HG02973 (cell line): ENCODE measurements at regions not wholly inside any gene's neighbourhood (a gene's known extent, or its start where the extent isn't known, plus 50 kb on each side); places are given as distances from the start of the nearest gene placed in this dataset.
"Not testable (repeated sequence)": the region's sequence is repeated elsewhere in the genome, so short reads cannot be mapped to it uniquely, and the experiment has no call there.

Experiments used
- ATAC-seq: cut with Tn5 transposase; IDR thresholded peaks from one replicate; pipeline ENCODE4 v1.9.1; 2021; ENCODE audit warnings: moderate library complexity; ENCODE audit not compliant: unreplicated experiment

DNA sequence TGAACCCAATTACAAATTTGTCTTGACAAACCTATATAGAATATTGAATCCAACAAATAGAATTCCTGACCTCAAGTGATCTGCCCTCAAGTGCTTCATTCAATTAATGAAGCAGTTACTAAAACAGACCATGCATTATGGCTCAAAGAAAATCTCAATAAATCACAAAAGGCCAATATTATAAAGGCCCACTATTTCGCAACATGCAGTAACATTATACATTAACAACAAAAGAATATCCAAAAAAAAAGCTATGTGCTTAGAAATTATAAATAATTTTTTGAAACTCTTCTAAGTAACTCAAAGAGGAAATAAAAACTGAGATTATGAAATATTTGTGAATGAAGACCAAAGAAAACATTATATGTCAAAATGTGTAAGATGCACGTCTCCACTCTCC is 177.7 kb downstream of the ZNF674 start:
- ATAC-seq: no peak

DNA sequence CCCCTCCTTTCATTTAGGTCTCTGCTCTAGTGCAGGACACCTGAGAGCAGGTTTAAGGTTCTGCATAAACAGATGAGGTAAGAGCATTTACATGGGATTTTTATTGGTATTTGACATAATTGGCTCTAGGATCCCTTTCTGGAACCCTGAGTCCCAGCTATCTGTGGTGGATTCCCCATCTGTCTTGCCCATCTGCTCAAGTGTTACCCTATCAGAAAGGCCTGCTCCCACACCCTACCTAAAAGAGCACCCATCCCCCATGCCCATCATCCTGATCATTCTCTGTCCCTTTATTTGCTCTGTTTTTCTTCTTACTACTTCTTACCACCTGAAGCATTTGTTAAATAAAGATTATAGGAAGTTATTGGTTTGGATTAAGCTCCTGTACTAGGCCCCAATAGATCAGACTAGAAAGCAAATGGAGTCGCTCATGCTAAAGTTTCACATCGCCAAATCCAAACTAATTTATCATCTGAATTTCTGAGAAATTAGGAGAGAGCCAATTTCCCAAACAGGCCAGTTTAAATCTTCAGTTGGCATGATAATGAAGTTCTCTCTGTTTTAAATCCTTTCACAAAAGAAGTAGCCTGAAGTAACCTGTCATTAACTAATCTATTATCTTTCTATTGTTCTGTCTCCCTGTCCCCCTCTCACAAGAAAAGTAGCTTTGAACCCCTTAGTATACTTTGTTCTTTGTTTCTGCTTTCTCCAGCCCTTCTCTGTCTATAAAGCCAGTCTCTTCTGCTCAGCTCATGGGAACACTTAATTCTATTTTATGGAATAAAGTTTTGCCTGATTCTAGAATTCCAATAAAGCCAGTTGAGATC is 178.6 kb downstream of the ZNF674 start:
- no peak for ATAC-seq

DNA sequence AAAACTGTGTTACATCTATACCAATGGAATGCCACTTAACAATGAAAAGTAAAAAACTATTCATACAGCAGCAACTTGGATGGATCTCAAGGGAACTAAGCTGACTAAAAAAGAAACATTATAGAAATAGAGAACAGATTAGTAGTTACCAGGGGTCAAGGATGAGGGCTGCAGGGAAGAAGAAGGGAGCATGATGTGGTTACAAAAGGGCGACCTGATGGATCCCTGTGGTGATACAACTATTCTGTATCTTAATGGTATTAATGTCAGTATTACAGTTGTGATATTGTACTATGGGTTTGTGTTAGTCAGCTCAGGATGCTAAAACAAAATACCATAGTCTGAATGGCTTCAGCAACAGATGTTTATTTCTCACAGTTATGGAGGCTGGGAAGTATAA is 190.7 kb downstream of the ZNF674 start:
- ATAC-seq: no peak

DNA sequence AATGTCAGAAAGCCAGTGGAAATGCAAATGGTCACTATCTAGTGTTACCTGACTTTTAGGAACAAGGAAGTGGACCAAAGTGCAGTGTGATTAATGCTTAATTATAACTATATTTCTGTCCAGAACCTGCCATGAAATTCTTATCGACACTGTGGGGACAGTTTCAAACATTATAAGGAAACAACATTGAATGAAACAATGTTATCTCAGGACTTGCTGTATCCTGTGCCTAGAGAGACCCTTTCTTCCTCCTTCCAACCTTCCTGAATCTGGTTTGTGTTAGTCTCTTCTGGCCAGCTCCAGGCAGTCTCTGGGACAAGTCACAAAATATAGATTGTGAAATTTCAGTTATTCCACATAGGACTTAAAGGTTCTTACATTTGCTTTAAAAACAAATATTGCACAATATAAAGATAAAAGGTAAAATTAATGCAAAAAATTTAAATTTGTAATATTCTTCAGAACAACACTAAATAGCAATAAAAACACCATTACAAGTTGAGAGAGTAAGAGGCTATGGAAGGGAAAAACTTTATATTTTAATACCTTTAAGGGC is 203.4 kb downstream of the ZNF674 start:
- no peak for ATAC-seq

DNA sequence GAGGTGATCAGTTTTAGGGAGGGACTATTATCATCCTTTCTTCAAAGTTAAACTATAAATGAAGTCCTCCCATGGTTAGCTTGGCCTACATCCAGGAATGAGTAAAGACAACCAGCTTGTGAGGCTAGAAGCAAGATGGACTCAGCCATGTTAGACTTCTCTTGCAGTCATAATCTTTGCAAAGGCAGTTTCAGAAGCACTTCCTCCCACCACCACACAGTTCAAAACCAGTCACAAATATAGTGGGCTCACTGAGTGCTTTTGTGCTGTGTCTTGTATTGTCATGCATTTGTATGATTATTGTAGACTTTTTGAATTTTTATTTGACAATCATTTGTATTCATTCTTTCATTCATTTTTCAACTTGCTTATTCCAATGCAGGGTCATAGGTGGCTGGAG is 204.5 kb downstream of the ZNF674 start:
- ATAC-seq: no peak

DNA sequence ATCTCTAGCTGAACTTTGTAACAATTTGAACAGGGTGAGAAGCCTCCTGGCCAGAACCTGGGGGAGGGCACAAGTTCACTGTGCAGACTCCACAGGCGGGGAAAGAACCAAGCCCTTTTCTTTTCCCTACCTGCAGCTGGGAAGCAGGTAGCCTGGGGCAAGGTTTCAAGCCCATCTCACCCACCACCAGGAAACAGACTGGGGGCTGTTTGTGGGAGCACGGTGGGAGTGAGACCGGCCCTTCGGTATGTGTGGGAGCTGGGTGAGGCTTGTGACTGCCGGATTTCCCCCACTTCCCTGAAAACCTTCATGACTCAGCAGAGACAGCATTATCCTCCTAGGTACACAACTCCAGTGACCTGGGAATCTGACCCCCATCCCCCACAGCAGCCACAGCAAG is 211.7 kb downstream of the ZNF674 start:
- no peak for ATAC-seq

DNA sequence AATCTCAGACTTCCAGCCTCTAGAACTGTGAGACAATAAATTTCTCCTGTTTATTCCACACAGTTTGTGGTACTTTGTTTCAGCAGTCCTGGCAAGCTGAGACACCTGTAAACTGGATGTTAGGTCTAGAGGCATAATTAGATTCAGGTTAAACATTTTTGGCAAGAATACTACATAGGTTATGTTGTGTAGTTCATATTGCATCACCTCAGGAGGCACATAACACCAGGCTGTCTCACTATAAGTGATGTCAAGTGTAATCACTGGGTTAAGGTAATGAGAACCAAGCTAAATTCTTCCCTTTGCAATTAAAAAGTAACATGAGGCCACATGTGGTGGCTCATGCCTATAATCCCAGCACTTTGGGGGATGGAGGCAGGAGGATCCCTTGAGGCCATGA is 214.2 kb downstream of the ZNF674 start:
- ATAC-seq: no peak

DNA sequence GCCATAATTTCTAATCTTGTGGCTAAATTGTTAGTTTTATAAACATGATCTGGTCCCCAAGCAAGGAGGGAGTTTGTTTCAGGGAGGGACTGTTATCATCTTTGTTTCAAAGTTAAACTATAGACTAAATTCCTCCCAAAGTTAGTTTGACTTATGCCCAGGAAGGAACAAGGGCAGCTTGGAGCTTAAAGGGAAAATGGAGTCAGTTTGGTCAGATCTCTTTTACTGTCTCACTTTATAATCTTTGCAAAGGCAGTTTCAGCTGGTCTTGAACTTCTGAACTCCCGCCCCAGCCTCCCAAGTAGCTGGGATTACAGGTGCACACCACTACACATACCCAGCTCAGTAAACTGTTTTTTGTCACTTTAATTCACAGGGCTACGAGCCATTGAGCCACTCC is 214.7 kb downstream of the ZNF674 start:
- no peak for ATAC-seq

DNA sequence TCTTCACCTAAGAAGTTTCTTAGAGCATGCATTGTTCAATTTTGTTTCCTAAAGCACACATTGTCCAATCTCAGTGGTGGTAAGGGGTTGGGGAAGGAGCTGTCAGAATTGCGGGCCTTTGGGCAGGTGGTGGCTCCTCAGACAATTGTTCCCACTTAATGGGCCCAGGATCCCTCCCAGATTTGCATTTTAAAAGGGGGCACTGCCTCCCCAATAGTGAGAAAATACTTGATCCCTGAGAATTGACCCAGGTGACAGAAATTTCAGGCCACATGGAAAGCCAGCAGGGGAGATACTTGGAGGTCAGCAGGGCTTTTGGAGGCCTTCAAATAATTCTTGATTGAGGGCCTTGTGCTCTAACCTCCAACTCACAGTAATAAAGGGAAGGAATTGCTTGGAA is 217.1 kb downstream of the ZNF674 start:
- no peak for ATAC-seq

DNA sequence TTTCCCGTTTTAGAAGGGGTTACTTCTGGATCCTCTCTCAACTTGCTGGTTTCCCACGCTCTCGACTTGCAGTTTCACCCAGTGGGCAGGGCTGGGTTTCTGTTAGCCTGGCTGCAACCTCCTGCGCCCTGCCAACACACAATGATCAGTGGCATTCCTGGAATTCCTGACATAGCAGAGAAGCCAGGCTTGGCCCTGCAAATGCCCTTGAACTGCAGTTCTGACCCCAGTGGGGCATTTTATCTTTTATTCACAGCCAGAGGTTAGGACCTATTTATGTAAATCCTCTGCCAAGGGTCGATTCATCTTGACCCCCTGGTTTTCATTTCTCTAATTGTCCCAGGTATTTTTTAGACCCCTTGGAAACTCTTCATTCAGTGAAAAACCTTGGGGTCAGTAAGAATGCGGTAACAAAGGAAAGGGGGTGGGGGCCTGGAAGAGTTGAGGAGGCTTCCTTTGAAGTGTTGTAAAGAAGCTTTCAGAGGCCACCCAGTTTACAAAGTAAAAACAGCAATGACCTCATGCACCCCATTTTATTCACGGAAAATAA is 217.6 kb downstream of the ZNF674 start:
- ATAC-seq: no peak

DNA sequence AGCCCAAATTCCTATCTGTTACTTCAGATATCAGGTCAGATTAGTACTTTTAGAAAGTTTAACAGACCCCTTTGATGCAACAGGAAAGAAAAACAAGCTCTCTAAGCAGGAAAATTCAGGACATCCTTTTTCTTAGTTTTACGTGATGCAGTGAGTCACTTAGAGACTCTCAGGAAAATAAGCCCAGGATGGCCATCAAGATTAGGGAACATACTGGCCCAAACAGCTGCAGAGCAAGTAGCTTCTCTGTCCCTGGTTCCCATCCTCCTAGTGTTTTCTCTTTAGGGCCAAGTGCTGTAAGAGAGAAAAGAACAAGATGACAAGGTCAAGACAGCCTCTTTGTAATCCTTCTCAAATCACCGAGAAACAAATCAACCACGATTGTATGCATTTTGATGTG is 219.1 kb downstream of the ZNF674 start:
- ATAC-seq: no peak

DNA sequence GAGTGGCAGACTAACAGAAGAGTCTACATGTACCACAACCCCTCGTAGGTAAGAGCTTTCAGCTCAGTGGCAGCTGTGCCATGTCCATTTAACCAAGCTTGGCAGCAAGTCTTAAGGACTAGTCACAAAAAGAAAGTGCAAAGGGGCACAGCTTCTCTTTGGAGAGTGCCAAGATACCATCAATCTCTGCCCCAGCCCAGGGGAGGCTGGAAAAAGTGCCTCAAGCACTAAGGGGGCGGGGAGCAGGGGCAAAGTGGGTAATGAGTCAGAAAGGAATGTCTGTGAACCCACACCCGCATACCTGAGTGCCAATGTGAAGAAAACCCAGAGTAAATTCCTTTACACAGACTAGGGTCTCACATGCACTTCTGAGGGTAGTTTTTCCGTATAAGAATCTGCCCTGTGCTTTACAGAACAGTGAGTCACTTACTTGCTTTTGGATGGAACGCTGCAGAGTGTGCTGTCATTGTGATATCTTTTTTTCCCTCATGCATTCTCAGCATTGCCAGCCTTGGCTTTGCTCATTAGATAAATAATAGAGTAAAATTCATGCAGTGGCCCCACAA is 219.8 kb downstream of the ZNF674 start:
- no peak for ATAC-seq

DNA sequence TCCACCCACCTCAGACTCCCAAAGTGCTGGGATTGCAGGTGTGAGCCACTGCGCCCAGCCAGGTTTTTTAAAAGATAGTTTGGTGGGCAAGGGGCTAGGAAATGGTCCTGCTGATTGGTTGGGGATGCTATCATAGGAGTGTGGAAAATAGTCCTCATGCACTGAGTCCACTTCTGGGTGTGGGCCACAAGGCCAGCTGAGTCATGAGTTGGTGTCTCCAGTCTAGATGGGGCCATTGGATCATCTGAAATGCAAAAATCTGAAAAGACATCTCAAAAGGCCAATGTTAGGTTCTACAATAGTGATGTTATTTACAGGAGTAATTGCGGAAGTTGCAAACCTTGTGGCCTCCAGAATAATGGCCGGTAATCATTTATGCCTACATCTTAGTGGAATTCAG is 221.1 kb downstream of the ZNF674 start:
- no peak for ATAC-seq

DNA sequence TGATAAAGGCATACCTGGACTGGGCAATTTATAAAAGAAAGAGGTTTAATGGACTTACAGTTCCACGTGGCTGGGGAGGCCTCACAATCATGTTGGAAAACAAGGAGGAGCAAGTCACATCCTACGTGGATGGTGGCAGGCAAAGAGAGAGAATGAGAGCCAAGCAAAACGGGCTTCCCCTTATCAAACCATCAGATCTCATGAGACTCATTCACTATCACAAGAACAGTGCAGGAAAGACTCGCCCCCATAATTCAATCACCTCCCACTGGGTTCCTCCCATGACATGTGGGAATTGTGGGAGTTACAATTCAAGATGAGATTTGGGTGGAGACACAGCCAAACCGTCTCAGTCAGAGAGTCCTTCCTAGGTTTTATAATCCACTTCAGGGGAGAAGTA is 222.3 kb downstream of the ZNF674 start:
- ATAC-seq: not testable (repeated sequence)

DNA sequence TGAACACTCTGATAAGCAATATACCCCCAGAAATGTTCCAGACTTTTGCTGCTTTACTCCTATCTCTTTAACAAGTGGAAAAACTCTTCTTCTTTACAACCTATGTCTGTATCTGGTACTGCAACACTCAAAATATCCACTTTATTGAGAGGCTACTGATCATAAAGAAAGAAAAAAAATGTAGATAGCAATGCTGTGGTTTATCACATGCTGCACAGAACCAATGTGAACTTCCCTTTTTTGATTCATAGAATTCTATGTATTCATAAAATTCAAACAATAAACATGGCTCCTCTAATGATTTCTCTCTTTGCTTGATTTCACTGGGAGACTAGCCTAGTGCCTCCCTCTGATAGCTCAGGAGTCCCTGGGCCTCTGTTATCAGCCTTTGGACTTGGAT is 223.5 kb downstream of the ZNF674 start:
- no peak for ATAC-seq

DNA sequence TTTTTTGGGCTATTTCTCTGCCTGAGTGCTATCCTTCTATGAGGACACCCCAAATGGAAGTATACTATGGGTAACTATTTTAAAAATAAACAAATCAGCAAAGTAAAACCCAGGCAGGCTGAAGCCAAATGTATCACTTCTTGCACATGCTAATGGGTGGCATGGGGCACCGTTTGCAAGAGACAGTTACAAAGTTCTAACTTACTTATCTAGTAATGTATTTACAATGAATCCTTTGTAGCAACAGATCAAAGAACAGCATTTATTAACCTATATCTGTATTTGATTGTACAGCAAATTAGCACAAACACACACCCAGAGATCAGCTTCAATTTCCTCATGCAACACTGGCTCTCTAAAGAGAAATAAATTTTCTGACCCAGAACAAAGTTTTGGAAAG is 225.5 kb downstream of the ZNF674 start:
- no peak for ATAC-seq

DNA sequence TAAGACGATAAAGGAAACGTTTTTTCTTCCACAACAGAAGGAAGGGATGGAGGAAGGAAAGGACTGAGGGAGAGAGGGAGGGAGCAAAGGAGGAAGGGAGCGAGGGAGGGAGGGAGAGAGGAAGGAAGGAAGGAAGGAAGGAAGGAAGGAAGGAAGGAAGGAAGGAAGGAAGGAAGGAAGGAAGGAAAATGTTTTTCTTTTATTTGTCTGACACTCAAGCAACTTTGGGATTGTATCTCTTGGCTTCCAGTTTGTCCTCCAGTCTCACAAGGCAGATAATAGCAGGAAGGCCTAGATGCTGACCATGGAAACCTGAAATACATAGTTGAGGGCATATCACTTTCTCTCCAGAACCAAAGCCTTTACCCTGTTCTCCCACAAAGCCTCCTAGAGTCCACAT is 226.7 kb downstream of the ZNF674 start:
- no peak for ATAC-seq

DNA sequence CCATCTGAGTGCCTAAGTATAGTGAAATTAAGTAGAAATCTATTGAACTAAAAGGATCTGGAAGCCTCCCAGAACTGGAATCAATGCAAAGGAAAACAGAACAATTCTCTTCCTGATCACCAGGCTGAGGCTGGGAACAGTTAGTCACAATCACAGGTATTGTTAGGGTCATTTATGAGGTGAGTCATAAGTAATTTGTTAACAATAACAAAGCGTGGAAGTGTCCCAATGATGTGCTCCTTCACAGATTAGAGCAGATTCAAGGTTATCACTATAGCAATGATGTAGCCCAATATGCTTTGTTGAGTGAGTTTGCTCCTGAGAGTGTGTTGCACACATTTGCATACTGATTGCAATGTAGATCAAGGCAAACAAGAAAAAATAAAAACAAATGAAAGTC is 228.1 kb downstream of the ZNF674 start:
- no peak for ATAC-seq

DNA sequence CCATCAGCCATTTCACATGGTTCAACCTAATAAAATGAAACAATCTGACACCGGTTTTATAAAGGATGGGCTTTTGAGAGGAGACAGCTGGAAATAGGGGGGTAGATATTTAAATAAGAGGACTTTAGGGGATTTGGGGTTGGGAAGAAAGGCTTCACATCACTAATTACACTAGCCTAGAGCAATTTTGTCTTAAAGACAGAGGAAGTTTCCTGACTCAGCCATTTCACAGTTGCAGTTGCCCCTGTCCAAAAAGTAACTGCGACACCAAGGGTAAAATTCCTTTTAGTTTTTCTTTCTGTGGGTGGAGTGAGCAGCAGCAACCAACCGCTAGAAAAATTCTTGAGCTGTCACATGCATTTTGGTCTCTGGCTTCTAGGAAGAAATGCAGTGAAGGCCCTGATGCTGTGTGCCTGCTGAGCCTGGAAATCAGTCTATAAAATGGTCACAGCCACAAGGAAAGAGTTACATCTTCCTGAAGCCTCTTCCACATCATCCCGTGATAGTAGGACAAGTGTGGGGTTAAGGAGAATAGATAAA is 233.6 kb downstream of the ZNF674 start:
- no peak for ATAC-seq

DNA sequence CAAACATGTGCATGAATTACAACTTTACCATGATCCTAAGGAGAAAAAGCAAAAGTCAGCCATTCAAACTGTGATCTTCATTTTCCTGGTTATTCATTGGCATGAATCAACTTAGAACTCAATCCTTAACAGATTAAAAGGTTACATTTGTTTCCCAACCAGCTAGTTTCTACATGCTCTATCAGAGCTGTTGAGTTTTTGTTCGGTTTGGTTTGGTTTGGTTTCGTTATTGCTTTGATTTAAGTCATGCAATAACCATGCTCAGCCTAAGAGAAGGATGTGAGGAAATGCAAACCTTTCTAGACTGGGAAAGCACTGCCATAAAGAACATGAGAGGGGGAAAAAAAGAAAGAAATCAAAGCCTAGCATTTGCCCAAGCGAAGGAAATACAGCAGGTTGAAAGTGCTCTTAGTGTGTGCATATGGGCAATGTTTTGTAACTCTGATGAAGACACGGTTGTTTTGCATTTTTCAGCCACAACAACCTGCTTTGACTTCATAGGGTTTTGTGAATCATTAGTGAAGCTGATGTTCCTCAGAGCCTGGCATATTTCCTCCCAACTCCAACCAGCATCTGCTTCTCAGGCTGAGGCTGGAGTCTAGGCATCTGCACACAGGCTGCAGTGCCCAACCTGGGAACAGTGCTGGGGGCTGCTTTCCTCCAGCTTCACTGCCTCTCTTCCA is 234.3 kb downstream of the ZNF674 start:
- ATAC-seq: no peak

DNA sequence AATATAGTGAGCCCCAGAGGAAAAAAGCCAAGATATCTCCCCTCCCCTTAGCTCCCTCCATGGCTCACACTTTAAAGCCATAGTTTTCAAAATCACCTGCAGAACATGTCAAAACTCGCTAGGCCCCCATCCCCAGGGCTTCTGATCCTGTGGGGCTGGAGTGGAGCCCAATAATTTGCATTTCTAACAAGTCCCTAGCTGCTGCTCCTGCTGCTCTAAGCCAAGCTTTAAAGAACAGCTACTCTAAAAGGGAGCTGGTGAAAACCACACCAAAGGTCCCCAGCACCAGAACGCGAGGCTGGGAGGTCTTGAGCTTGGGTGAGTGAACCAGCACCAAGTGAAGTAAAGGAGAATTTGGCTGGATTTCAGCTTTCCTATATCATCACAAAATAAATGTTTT is 237.1 kb downstream of the ZNF674 start:
- ATAC-seq: no peak
